ENCODE measurements at regions not wholly inside any gene's neighbourhood (a gene's known extent, or its start where the extent isn't known, plus 50 kb on each side); places are given as distances from the start of the nearest gene placed in this dataset.

DNA sequence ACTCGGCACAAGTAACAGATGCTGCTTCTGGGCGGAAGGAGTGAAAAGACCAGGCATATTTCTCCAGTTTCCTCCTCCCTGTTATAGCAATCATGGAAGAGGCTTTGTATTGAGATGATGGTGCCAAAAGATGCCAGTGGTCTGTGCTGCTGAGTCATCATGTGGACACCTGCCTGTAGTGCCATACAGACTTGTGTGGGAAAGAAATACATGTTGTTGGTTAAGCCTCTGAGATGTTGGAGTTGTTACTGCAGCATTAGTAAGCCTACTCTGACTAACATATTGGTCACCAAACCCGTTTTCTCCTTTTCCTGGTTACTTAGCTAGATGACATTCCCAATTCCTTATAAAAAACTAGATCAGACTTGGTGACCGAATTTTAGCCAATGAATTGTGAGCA, 356.9 kb downstream of the ZNF521 start:
- Histone ChIP-seq H2BK15ac (ENCODE audit: low read depth, low read length) (no peak overlapping the region), H3K9me3 (ENCODE audit: control insufficient read depth, low read depth, low read length) (no peaks in the 10 kb centered on the region), H3K9ac (ENCODE audit: extremely low read depth, insufficient read length, low read length) (no peak overlapping the region), H4K91ac (ENCODE audit: insufficient read length, low read depth, low read length) (no peak overlapping the region), H3K27ac (ENCODE audit: insufficient read length, low read depth, low read length) (no peak overlapping the region), H2BK5ac (ENCODE audit: insufficient read length, low read length) (no peak overlapping the region), H4K20me1 (ENCODE audit: control insufficient read depth, insufficient read depth, insufficient read length) (no peaks in the 10 kb centered on the region), H4K5ac (ENCODE audit: insufficient read length, low read depth, low read length) (no peak overlapping the region), H3T11ph (ENCODE audit: low read length) (no peak overlapping the region), H2AK5ac (ENCODE audit: insufficient read length, low read length) (no peak overlapping the region), H3K27me3 (ENCODE audit: insufficient read depth, low read length) (no peaks in the 10 kb centered on the region), H3K23me2 (ENCODE audit: insufficient read length, low read depth, low read length, poor library complexity, severe bottlenecking) (no peaks in the 10 kb centered on the region), H3K18ac (ENCODE audit: insufficient read length, low read depth, low read length) (no peak overlapping the region), H3K23ac (ENCODE audit: insufficient read length, low read depth, low read length) (no peak overlapping the region), H4K8ac (replicated peaks; ENCODE audit: insufficient read length, low read depth, low read length) (no peak overlapping the region), H2BK120ac (ENCODE audit: low read depth, low read length, poor library complexity, severe bottlenecking) (no peak overlapping the region), H3K4me1 (ENCODE audit: insufficient read depth, low read length) (no peaks in the 10 kb centered on the region), H2BK12ac (ENCODE audit: insufficient read length, low read depth, low read length) (no peak overlapping the region), H3K4ac (ENCODE audit: low read depth, low read length) (no peak overlapping the region), H2BK20ac (ENCODE audit: low read depth, low read length, poor library complexity, severe bottlenecking) (no peak overlapping the region), H3K4me2 (ENCODE audit: insufficient read depth, insufficient read length, low read length) (no peak overlapping the region), H3K79me2 (ENCODE audit: insufficient read depth, low read length) (no peaks in the 10 kb centered on the region), H3K56ac (ENCODE audit: insufficient read length, low read depth, low read length) (no peak overlapping the region), H3K79me1 (ENCODE audit: insufficient read depth, low read depth, low read length, poor library complexity, severe bottlenecking) (no peaks in the 10 kb centered on the region), H2AFZ (ENCODE audit: low read length) (no peak overlapping the region), H3K14ac (ENCODE audit: insufficient read depth, low read length) (no peak overlapping the region)
- no peak for TF ChIP-seq CTCF (conservative IDR thresholded peaks at IDR 0.05)
- H3K27me3 Mint-ChIP-seq (ENCODE audit: low read depth), result no peaks in the 10 kb centered on the region
- H3K27ac Mint-ChIP-seq, result no peak overlapping the region
- DNase-seq, result no peak
- no CpG with 5 or more reads among the region's 4 CpGs for WGBS (ENCODE audit: extremely low coverage, insufficient read length, low lambda C conversion rate)
- H3K4me1 Mint-ChIP-seq, result peaks cover 0 to 4% of the 10 kb centered on the region in 2 experiments; a peak in 1 of 4 replicates
- peaks cover 14 to 15% of the 10 kb centered on the region in 2 experiments for H3K9me3 Mint-ChIP-seq
- no peak overlapping the region for H3K4me3 Mint-ChIP-seq
- peaks cover 3 to 15% (median 8%) of the 10 kb centered on the region in 3 experiments for H3K36me3 Mint-ChIP-seq (ENCODE audit: insufficient read depth in 1 of 3, low read depth in 3 of 3)
